ENCODE measurements at regions not wholly inside any gene's neighbourhood (a gene's known extent, or its start where the extent isn't known, plus 50 kb on each side); places are given as distances from the start of the nearest gene placed in this dataset.

DNA sequence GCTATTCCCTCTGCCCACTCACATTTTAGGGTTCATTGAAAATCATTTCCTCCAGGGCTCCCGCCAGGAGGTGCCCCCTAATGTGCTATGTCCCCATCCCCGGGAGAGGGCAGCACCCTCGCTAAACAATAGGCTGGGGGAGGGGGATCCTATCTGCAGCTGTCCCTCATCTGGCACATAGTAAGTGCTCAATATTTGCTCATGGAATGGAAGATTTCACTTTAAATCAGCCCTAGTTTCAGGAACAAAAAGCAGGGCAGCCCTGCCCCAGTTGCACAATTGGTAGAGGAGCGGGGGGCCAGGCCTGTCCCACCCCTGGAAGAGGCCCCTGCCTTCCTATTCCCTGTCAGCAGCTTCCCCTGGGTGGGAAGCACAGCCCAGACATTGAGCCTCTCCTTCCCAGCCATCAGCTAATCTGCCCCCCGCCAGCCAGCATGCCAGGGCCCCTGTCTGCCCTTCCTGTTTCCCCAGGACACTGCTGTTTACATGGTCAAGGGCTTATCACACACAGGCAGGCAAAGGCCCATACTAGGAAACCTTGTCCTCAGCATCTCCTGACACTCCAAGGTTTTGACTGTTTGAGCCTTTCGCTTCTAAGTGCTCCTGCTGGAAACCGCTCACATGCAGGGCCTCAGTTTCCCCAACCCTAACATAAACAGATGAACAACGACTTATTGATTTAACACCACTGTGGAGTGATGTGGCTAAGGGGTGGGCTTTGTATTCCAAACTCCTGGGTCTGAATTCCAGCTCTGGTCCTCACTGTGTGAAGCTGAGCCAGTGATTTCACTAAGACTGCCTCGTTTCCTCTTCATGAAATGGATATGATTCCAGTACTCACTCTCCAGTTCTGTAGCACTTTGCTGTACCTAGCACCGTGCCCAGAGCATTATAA is 130.7 kb upstream of the ZMIZ1 start:
- no peak for DNase-seq

DNA sequence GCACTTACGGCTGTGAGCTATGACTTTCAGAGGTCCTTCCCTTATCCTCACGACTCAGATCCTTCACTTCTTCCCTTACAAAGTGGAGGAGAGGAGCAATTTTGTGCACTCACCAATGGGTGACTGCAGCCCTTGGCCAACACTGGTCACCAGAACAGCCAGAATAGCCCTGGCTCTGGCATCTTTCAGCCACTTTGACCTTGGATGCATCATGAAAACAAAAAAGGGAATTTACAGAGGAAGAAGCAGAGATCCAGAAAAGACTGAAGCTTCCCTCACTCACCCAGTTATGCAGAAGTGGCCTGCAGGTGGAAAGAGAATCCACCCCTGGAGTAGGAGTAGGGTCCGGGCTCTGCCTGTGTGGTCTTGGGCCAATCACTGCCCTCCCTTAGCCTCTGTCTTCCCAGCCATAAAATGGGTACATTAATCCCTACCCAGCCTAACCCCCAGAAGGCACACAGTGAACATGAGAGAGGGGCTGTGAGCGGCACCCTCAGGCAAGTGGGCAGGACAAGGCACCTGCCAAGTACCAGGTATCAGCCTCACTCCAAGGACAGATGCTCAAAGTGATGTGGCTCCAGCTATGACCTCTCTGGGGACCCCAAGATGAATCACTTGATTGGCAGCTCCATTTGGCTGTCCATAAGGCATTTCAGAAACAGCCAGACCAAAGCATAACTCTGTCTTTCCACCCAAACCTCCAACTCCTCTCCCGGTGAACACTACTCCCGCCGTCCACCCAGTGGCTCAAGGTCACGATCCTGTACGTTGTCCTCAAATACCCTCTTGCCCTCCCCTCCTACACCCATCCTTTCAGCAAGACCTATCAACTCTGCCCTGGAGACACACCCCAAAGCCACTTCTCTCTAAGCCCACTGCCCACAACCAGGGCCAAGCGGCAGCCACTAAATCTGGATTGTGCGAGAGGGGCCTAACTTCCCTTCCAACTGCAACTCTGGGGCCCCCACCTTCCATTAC is 129.8 kb upstream of the ZMIZ1 start:
- no peak for DNase-seq

DNA sequence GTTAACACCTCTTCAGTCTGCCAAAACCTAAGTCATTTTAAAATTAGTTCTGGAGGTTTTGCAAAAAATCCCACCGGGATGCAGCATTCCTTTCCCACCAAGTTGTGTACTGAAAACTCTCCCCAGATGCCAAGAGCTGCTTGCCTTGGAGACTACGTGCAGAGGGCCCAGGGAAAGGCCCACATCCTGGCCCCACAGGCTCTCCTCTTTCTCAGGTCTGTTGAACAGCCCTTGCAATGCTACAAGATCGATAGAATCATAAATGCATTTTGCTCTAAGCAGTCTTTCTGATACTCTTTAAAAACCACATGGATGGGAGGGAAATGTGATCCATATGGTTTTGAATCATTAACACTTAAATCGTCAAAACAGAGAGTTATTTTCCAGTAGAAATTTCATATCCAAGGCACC is 126.7 kb upstream of the ZMIZ1 start:
- no peak for DNase-seq

- DNase-seq = no peak
These were observed 123.9 kb upstream of the ZMIZ1 start for GRCh38 chr10:78944723-78945312.

DNA sequence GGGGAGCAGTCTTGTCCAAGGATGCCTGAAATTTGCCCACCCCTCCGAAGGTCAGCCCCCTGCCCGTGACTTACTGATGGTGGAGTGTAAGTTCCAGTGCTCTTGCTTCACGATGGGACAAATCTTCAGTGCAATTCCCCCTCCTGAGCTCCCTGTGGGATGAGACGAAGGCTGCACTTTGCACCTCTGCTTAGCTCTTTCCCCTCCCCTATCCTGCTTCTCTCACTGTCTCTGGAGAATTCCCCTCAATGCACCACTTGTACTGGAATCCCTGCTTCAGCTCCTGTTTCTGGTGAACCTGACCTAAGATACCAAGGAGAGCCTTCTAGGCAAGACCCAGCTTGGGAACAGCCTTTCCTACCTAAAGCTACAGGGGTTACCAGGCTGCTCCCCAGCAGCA is 122.9 kb upstream of the ZMIZ1 start:
- no peak for DNase-seq

GRCh38 chr10:78947226-78947625 is 121.5 kb upstream of the ZMIZ1 start:
- DNase-seq = no peak

DNA sequence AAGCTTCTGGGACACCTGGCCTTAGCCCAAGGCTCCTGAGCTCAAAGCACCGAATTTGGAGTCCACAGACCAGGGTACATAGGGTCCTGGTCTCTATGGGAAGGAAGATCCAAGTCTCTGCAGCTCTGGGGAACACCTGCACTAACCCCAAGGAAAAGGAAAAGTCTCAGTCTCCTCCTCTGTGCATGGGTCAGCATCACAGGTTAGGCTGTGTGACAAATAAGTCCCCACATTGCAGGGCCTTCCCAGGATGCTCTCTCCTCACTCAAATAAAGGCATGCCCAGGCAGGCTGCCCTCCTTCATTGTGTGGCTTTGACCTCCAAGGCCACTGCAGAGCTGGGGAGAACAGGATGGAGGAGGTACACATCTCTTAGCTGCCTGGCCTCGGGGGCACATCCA is 121.0 kb upstream of the ZMIZ1 start:
- no peak for DNase-seq

DNA sequence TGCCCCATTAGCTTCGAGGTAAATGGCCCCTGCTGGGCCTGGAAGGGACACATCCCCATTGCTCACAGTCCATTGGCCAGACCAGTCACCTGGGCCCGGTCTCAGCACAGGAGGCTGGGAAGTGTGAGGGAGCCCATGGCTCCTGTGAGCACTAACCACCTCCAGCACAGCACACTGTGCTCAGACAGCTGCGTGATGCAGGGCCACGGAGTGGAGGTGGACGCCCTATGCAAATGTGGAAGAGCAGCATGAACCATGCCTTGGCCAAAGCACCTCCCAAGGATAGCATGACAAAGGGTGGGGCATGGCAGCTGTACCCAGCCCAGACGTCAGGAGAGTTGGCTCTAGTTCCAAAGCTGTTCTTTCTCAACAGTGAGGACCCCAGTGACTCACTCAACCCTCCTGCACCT is 120.1 kb upstream of the ZMIZ1 start:
- no peak for DNase-seq

DNA sequence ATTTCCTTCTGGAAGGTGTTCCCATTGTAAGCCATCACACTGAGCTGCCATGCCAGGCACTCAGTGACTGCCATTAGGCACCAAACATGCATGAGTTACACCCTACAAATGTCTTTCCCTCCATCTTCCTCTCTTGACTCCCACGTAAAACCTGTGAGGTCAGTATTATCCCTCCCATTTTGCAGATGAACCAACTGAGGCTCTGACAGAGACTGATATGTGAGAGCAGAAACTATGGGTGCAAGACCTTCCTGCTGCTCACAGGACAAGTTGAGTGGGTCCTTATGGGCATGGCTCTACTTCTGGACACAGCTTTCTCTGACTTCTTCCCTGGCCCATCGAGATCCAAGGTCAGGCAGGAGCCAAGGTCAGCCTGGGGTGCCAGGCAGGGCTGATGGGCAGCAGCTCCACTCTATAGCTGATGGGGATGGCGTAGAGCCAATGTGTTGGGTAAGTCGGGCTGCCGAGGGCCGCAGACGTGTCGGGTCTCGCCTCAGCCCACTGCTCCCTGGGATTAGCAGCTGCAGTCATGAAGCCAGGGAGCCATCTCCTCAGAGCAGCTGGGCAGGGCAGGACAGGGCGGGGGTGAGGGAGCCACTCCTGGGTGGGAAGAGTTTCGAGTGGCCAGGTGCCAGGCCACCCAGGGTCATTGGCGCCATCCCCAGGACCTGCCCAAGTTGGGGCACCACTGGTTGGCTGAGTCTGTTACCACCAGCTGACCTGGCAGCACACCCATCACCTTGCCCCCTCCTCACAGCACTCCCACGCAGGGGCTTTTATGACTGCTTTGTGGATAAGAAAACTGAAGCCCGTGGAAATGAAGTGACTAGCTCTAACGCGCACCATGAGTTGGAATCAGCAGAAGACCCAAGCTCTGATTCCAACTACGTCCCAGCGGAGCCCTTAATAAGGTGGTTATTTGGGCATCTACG is 117.8 kb upstream of the ZMIZ1 start:
- DNase-seq = no peak

GRCh38 chr10:78952030-78952429 is 116.7 kb upstream of the ZMIZ1 start:
- DNase-seq = no peak

- no peak for DNase-seq
These were observed 116.1 kb upstream of the ZMIZ1 start for GRCh38 chr10:78952686-78953085.

DNA sequence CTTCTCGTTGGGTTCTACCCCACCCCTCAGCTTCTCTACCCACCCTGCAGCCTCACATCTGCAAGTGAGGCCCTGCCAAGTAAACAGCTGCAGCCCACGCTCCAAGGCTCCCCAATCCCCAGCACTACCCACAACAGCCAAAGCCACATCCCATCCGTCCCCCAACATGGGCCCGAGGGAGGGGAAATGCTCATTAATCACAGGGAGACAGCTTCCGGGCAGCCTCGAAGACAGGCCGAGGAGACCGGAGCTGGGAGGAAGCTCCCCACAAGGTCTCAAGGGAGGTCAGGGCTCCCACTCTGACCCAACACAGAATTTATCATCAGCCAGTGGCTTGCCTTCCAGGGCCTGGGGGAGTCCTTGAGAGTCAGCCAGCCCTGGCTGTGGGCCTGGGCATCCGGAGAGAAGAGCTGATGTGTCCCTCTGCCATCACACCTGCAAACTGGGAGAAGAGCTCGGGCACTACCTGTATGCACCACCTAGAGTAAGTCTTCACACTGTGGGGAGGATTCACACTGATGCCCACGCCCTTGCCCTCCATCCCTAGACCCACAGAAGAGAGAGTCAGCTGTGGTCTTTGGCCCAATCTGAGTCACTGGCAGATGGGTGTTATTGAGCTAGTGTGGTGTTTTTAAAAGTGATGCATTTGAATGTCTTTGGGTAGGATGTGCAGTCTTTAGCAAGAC is 115.5 kb upstream of the ZMIZ1 start:
- no peak for DNase-seq

DNA sequence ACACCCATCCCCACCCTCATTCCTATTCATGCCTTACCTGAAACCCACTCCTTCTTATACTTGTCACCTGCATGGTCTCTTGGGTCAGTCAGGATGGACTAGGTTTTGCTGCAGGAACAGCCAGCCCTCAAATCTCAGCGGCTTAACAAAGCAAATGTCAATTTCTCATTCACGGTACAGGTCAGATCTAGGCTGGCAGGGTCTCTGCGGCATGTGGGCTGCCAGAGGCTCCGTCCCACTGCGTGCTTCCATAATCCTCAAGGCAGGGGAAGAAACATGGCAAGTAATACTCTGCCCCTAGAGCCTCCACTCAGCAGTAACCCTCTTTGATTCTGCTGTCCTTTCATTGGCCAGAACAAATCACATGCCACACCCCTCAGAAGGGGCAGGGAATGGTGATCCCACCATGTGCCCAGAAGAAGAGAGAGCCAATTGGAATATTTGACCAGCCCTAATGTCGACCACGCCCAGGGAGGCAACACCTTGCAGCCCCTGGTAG is 114.9 kb upstream of the ZMIZ1 start:
- DNase-seq = no peak

GRCh38 chr10:78954689-78955088 is 114.1 kb upstream of the ZMIZ1 start:
- no peak for DNase-seq

DNA sequence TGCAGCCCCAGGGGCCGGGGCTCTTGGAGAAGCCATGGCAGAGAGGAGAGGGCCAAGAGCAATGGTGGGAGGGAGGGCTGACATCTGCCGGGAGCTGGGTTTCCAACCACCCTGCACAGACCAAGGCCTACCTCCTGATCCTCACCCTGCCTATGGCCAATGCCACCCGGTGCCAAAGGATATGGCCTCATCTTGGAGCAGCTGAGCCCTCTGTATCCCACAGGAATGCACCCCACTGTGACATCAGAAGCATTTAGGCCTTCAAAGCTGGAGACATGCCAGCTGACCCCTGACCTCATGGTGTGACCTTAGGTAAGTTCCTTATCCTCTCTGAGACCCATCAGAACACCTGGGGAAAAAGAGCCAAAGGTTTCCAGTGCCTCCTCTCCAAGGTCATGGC is 113.6 kb upstream of the ZMIZ1 start:
- DNase-seq = no peak

- no peak for DNase-seq
These were observed 112.4 kb upstream of the ZMIZ1 start for GRCh38 chr10:78956391-78956790.

- no peak for DNase-seq
These were observed 111.2 kb upstream of the ZMIZ1 start for GRCh38 chr10:78957471-78958039.

DNA sequence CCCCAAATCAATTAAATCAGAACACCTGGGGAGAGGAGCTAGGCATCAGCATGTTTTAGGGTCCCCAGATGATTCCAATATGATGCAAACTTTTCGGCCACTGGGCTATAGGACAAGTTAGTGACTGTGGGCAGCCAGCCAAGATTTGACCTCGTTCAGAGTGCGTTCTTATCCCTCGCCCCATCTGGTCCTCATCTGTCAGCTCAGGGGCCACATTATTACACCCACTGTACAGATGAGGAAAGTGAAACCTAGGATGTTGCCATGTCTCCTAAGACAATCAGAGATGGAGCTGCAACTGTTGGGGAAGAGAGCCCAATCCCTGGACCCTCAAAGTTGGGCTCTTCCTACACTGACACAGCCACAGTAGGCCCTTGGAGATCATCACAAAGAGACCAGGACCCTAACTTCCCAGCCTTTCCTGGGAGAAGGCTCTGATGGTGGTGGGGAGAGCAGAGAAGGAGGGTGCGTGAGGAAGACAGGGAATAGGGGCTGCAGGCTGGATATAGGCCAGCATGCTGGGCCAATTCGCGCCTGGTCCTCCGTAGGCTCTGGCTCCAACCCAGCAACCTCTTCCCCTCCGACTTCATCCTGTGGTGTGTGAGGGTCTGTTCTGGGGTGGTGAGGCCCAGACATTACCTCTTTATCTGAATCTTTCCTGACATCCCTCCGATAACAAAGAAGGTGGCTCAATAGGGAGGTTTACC is 109.4 kb upstream of the ZMIZ1 start:
- no peak for DNase-seq

GRCh38 chr10:78959924-78960285 is 108.9 kb upstream of the ZMIZ1 start:
- no peak for DNase-seq

DNA sequence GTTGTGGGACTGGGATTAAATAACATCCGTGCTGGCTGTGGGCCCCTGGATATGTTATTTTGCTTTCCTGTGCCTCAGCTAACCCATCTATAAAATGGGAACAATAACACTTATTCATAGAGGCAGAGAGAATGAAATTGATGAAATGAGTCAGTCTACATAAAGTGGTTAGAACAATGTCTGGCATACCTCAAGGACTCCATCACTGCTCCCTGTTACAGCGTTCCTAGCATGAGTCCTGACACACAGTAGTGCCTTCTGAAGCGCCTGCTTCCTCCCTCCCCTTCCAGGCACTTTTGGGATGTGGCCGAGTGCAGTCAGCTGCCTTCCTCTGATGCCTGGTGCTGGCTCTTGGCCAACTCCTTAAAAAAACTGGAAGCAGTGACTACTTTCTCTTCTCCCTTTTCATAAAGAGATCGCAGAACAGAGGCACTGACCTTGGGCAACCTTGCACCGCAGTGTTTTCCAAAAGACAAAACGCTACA is 108.4 kb upstream of the ZMIZ1 start:
- DNase-seq = no peak
